ENCODE measurements at regions not wholly inside any gene's neighbourhood (a gene's known extent, or its start where the extent isn't known, plus 50 kb on each side); places are given as distances from the start of the nearest gene placed in this dataset.

- H3K9me3 ChIP-seq (ENCODE audit: insufficient read depth, low read depth, low read length) = no peaks in the 10 kb centered on the region
- H2AFZ ChIP-seq (ENCODE audit: low read length) = no peak overlapping the region
- H3K4me2 ChIP-seq (ENCODE audit: low read depth, low read length, poor library complexity, severe bottlenecking) = no peak overlapping the region
- no peaks in the 10 kb centered on the region for H3K4me1 ChIP-seq (ENCODE audit: insufficient read depth, low read length, poor library complexity, severe bottlenecking)
- no peak overlapping the region for H3K9ac ChIP-seq (ENCODE audit: low read depth, low read length, poor library complexity, severe bottlenecking)
- no peaks in the 10 kb centered on the region for H3K36me3 ChIP-seq (ENCODE audit: insufficient read depth, low read length)
- H3K4me3 ChIP-seq (ENCODE audit: low read length, poor library complexity, severe bottlenecking) = no peak overlapping the region
- H3K27me3 ChIP-seq (ENCODE audit: insufficient read depth, low read length, poor library complexity, severe bottlenecking) = no peaks in the 10 kb centered on the region
- no peaks in the 10 kb centered on the region for H4K20me1 ChIP-seq (ENCODE audit: insufficient read depth, low read length, poor library complexity, severe bottlenecking)
- TF ChIP-seq EZH2phosphoT487 (IDR thresholded peaks at IDR 0.05; ENCODE audit: borderline replicate concordance) = no peak
- no peak for TF ChIP-seq CTCF (conservative IDR thresholded peaks at IDR 0.05; ENCODE audit: low read length)
- no peaks in the 10 kb centered on the region for H3K9me2 ChIP-seq (replicated peaks; ENCODE audit: low read depth, low read length)
- no peaks in the 10 kb centered on the region for H3F3A ChIP-seq (ENCODE audit: low read depth)
- H3K79me2 ChIP-seq (ENCODE audit: insufficient read depth, low read length) = no peaks in the 10 kb centered on the region
Measured at GRCh38 chr3:194865061-194865460, 179.4 kb downstream of the FAM43A start.

- no peak for TF ChIP-seq CTCF (conservative IDR thresholded peaks at IDR 0.05; ENCODE audit: low read length)
- no peaks in the 10 kb centered on the region for H3K9me3 ChIP-seq (ENCODE audit: insufficient read depth, low read depth, low read length)
- H2AFZ ChIP-seq (ENCODE audit: low read length) = no peak overlapping the region
- H3K4me1 ChIP-seq (ENCODE audit: insufficient read depth, low read length, poor library complexity, severe bottlenecking) = no peaks in the 10 kb centered on the region
- H3K4me2 ChIP-seq (ENCODE audit: low read depth, low read length, poor library complexity, severe bottlenecking) = no peak overlapping the region
- no peaks in the 10 kb centered on the region for H3K27me3 ChIP-seq (ENCODE audit: insufficient read depth, low read length, poor library complexity, severe bottlenecking)
- no peak overlapping the region for H3K4me3 ChIP-seq (ENCODE audit: low read length, poor library complexity, severe bottlenecking)
- H4K20me1 ChIP-seq (ENCODE audit: insufficient read depth, low read length, poor library complexity, severe bottlenecking) = no peaks in the 10 kb centered on the region
- no peaks in the 10 kb centered on the region for H3K79me2 ChIP-seq (ENCODE audit: insufficient read depth, low read length)
- no peaks in the 10 kb centered on the region for H3K9me2 ChIP-seq (replicated peaks; ENCODE audit: low read depth, low read length)
- H3K9ac ChIP-seq (ENCODE audit: low read depth, low read length, poor library complexity, severe bottlenecking) = no peak overlapping the region
- H3K36me3 ChIP-seq (ENCODE audit: insufficient read depth, low read length) = no peaks in the 10 kb centered on the region
- no peaks in the 10 kb centered on the region for H3F3A ChIP-seq (ENCODE audit: low read depth)
Measured at GRCh38 chr3:194865615-194866014, 179.9 kb downstream of the FAM43A start.

- no peak overlapping the region for H3K4me3 ChIP-seq (ENCODE audit: low read length, poor library complexity, severe bottlenecking)
- H2AFZ ChIP-seq (ENCODE audit: low read length) = no peak overlapping the region
- no peaks in the 10 kb centered on the region for H4K20me1 ChIP-seq (ENCODE audit: insufficient read depth, low read length, poor library complexity, severe bottlenecking)
- H3K4me2 ChIP-seq (ENCODE audit: low read depth, low read length, poor library complexity, severe bottlenecking) = no peak overlapping the region
- H3K9me3 ChIP-seq (ENCODE audit: insufficient read depth, low read depth, low read length) = no peaks in the 10 kb centered on the region
- no peaks in the 10 kb centered on the region for H3F3A ChIP-seq (ENCODE audit: low read depth)
- H3K4me1 ChIP-seq (ENCODE audit: insufficient read depth, low read length, poor library complexity, severe bottlenecking) = no peaks in the 10 kb centered on the region
- H3K27me3 ChIP-seq (ENCODE audit: insufficient read depth, low read length, poor library complexity, severe bottlenecking) = no peaks in the 10 kb centered on the region
- no peaks in the 10 kb centered on the region for H3K36me3 ChIP-seq (ENCODE audit: insufficient read depth, low read length)
- H3K9ac ChIP-seq (ENCODE audit: low read depth, low read length, poor library complexity, severe bottlenecking) = no peak overlapping the region
- TF ChIP-seq CTCF (conservative IDR thresholded peaks at IDR 0.05; ENCODE audit: low read length) = no peak
- TF ChIP-seq EZH2phosphoT487 (IDR thresholded peaks at IDR 0.05; ENCODE audit: borderline replicate concordance) = no peak
- no peaks in the 10 kb centered on the region for H3K79me2 ChIP-seq (ENCODE audit: insufficient read depth, low read length)
- H3K9me2 ChIP-seq (replicated peaks; ENCODE audit: low read depth, low read length) = no peaks in the 10 kb centered on the region
Measured at GRCh38 chr3:194866236-194866635, 180.6 kb downstream of the FAM43A start.

Data from Loucy (cell line).